HG03575 (cell line): ENCODE measurements at regions not wholly inside any gene's neighbourhood (a gene's known extent, or its start where the extent isn't known, plus 50 kb on each side); places are given as distances from the start of the nearest gene placed in this dataset.
"Not testable (repeated sequence)": the region's sequence is repeated elsewhere in the genome, so short reads cannot be mapped to it uniquely, and the experiment has no call there.

Experiments used
- ATAC-seq: cut with Tn5 transposase; IDR thresholded peaks from one replicate; pipeline ENCODE4 v1.9.1; 2021; ENCODE audit not compliant: unreplicated experiment, insufficient number of reproducible peaks, low FRiP score; ENCODE audit errors: extremely low read depth

GRCh38 chr4:132488555-132488954 is 660.5 kb upstream of the PCDH10 start:
- no peak for ATAC-seq

DNA sequence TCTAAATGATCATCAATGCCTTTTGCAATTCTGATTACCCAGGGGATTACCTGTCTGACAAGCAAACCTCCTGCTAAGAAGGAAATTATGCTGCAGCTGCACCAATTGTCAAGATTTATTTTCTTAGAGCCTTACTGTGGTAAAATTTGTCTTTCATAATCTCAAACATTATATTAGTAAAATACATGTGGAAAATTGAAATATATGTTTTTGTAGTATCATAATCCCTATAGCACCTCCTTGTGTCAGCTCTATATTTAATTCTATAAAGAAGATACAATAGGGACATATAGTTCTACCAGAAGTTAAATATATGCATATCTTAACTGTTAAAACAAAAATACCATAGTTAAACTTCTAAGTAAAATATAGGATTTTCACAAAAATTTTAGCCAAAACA is 655.6 kb upstream of the PCDH10 start:
- no peak for ATAC-seq

DNA sequence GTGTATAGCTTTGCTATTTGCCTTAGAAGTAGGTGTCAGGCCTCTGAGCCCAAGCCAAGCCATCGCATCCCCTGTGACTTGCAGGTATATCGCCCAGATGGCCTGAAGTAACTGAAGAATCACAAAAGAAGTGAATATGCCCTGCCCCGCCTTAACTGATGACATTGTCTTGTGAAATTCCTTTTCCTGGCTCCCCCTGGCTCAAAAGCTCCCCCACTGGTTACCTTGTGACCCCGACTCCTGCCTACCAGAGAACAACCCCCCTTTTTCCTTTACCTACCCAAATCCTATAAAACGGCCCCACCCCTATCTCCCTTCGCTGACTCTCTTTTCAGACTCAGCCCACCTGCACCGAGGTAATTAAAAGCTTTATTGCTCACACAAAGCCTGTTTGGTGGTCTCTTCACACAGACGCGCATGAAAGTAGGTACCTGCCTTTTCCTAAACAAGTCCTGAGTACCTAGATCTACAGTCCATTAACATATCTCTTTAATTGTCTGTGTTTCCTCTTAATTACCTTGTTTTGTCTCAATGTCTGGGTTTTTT is 653.8 kb upstream of the PCDH10 start:
- ATAC-seq: not testable (repeated sequence)

DNA sequence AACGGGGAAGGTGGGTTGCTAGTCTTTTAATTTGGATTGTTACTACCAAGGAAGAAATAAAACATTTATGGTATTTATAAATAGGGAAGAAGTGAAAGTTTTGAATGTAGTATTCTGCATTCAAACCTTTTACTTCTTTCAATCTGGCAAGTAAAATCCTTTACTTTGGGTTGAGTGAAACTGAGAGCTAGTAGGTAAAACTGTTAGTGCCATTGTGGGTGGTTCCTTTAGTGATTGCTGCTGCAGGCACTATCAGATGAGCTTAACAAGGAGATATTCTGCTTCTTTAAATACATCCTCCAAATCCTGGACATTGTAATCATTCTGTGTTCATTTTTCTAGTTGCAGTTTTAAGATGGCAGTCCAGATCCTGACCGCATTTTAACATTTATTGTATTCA is 650.9 kb upstream of the PCDH10 start:
- no peak for ATAC-seq

GRCh38 chr4:132502096-132502552 is 647.0 kb upstream of the PCDH10 start:
- ATAC-seq: no peak

DNA sequence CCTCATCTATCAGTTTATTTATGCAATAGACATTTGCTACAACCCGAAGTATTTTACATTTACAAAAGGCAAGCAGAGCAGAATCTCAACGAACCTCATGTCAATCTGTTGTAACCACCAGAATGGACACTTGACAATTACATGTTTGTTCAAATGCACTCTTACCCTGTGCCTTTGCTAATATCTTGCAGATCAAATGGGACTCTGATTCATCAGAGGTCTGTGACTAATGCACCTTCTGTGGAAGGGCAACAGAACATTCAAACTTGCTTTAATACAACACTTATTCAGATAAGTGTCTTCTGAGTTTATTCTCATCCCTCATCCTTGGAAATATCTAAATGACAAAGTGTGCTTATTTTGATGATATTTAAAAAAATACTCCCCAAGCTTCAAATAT is 644.7 kb upstream of the PCDH10 start:
- ATAC-seq: no peak

DNA sequence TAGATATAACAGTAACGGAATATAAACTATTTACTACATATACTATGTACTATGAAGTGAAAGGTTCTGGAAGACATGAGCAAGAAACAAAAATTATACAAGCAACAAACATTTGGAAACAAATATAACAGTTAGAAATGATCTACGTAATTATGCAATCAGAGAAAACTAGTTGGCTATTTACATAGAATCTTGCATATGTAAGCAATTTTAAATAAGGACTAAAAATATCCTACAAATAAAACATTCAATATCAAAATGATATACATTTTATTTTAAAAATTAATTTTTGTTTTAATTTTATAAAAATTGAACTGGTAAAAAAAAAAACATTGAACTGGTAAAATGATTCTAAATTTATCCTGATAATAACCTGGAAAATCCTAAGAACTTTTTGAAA is 642.5 kb upstream of the PCDH10 start:
- ATAC-seq: no peak

GRCh38 chr4:132513491-132513890 is 635.6 kb upstream of the PCDH10 start:
- no peak for ATAC-seq

- ATAC-seq: no peak
Measured at GRCh38 chr4:132526652-132527051, 622.4 kb upstream of the PCDH10 start.

DNA sequence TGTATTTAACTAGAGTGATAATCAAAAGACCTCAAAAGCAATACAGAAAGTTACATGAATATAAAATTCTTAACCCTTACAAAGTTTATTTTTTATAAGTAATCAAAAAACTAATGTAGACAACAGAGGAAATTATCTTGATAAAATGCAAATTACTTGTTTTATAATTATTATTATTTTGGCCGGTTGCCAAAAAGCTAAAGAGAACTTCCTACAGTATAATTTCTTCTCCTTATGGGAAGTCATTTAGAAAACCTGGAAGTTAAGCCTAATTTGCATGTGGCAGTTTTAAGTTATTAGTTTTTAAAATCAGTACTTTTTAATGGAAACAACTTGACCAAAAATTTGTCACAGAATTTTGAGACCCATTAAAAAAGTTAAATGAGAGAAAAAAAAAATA is 621.3 kb upstream of the PCDH10 start:
- ATAC-seq: no peak

DNA sequence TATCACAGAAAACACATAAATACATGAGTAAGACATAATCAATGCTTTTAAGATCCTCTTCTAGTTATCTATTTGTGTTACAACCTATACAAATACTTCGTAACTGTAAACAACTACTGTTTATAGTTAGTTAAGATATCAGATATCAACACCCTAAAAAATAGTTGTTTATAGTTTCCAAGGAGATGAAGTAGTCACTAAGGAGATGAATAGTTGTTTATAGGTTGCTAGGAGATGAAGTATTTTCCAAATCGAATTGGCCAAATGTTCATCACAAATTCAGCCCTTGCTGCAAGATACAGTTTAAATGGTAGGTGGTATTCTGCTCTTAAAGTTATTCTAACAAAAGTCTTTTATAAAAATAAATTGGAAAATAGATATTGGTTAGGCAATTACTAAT is 618.2 kb upstream of the PCDH10 start:
- ATAC-seq: no peak

- no peak for ATAC-seq
Measured at GRCh38 chr4:132540268-132540667, 608.8 kb upstream of the PCDH10 start.

- ATAC-seq: no peak
Measured at GRCh38 chr4:132540797-132541196, 608.3 kb upstream of the PCDH10 start.

DNA sequence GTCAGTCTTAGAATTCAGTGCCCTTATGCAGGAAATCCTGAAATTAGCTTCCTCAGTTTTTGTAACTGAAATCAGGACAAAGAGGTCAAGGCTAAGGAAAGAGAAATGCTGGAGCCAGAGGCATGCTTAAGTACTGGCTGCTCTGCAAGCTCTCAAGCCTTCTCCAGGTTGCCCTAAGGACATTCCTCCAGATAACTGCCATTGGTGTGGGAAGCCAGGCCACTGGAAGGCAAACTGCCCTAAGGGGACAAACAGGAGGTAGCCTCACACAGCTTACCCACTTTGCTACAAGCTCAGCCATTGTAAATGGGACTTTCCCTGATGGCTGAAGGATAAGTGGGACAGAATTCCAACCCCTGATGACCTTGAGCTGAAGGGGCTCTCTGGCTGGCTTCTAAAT is 606.9 kb upstream of the PCDH10 start:
- no peak for ATAC-seq

DNA sequence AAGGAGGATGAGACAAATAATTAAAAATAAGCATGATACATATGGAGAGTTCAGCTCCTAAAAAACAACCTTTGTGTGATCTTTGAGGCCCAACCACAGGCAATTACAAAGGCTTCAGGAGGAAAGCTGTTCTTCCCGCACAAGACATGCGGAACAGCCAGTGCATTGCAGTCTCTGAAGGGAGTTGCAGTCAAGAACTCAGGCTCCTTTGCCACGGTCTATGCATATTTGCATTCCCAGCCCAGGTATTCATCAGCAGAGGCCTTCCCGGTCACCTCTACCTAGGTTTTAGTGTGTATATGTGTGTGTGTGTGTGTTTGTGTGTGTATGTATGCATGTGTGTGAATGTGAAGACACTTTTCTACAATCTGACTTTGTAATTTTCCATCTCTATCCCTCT is 600.6 kb upstream of the PCDH10 start:
- ATAC-seq: no peak

GRCh38 chr4:132556316-132556715 is 592.8 kb upstream of the PCDH10 start:
- ATAC-seq: no peak

GRCh38 chr4:132557660-132558059 is 591.4 kb upstream of the PCDH10 start:
- no peak for ATAC-seq

- ATAC-seq: no peak
Measured at GRCh38 chr4:132564920-132565319, 584.2 kb upstream of the PCDH10 start.

GRCh38 chr4:132565542-132565941 is 583.6 kb upstream of the PCDH10 start:
- no peak for ATAC-seq

DNA sequence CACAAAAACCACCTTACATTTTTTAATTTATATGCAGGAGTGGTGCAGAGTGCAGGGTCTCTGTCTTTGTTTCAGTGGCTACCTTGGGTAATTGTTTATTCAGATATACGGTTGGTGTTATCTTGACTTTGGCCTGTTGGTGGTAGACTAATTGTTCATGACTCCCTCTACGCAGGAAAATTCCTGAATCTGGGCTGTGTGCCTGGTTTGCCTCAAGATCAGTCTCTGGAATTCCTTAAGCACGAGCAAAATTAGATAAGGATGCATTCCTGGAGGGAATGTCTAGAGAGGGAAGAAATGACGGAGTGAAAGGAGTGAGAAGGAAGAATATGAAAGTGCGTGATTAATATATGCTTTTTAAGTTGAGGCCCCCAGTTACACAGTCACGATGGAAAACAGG is 576.9 kb upstream of the PCDH10 start:
- no peak for ATAC-seq

DNA sequence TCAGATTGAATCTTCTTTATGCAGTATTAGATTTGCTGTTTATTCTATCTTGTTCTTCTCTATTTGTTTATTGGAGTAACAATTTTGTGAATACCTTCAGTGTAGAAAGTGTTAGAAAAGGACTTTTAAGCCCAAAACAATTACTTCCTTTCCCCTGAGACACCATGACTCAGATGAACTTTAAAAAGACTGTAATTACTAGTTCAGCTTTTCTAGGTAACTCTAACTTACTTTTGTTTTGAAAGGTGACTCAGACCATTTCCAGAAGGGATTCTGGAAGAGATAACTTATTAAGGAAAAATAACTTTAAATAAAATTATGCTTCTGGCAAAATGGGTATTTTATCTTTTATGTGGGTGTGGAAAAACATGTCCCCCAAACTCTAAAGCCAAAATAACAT is 561.5 kb upstream of the PCDH10 start:
- no peak for ATAC-seq

DNA sequence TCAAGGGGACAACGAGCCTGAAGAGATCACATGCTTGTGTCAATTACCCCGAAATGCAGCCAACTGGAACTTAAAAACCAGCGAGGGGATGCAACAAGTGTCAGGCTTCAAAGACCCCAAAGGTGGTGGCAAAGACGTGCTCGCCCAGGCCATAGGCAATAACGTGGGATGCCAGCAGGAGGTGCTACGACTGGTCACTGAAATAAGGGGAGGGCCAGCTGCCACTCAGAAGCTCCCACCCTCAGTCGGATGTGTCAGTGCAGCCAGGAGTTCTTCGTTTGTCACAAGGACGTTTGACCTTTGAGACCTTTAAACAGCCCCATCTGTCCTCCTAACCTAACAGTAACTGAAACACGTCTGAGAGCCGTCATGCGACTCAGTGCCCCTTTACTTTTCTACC is 556.8 kb upstream of the PCDH10 start:
- no peak for ATAC-seq
